GOT3 (cell line): ENCODE measurements at regions not wholly inside any gene's neighbourhood (a gene's known extent, or its start where the extent isn't known, plus 50 kb on each side); places are given as distances from the start of the nearest gene placed in this dataset.

Experiments used
- DNase-seq: peaks from one replicate; lab custom pipeline; 2025; ENCODE audit warnings: mixed read lengths; lab: John Stamatoyannopoulos, UW

- DNase-seq, result no peak
Observed at GRCh38 chr4:4599481-4600275, 57.8 kb upstream of the STX18 start.

GRCh38 chr4:4598851-4599411 is 57.1 kb upstream of the STX18 start:
- DNase-seq, result no peak

GRCh38 chr4:4596720-4597119 is 54.9 kb upstream of the STX18 start:
- no peak for DNase-seq

GRCh38 chr4:4595252-4595651 is 53.4 kb upstream of the STX18 start:
- DNase-seq, result no peak

GRCh38 chr4:4594285-4594920 is 52.6 kb upstream of the STX18 start:
- no peak for DNase-seq

- DNase-seq, result no peak
Observed at GRCh38 chr4:4593596-4594284, 51.9 kb upstream of the STX18 start.

GRCh38 chr4:4592414-4592813 is 50.6 kb upstream of the STX18 start:
- no peak for DNase-seq
